HG03565 (cell line): ENCODE measurements at regions not wholly inside any gene's neighbourhood (a gene's known extent, or its start where the extent isn't known, plus 50 kb on each side); places are given as distances from the start of the nearest gene placed in this dataset.
"Not testable (repeated sequence)": the region's sequence is repeated elsewhere in the genome, so short reads cannot be mapped to it uniquely, and the experiment has no call there.

Experiments used
- ATAC-seq: cut with Tn5 transposase; IDR thresholded peaks from one replicate; pipeline ENCODE4 v1.9.1; 2021; ENCODE audit warnings: mild to moderate bottlenecking, moderate library complexity; ENCODE audit not compliant: unreplicated experiment

- no peak for ATAC-seq
Observed at GRCh38 chr5:148880197-148880596, 53.8 kb downstream of the ADRB2 start.

GRCh38 chr5:148880696-148881095, 54.3 kb downstream of the ADRB2 start:
- no peak for ATAC-seq

- no peak for ATAC-seq
Observed at GRCh38 chr5:148882332-148882731, 55.9 kb downstream of the ADRB2 start.

- no peak for ATAC-seq
Observed at GRCh38 chr5:148884339-148885020, 58.1 kb downstream of the ADRB2 start.

DNA sequence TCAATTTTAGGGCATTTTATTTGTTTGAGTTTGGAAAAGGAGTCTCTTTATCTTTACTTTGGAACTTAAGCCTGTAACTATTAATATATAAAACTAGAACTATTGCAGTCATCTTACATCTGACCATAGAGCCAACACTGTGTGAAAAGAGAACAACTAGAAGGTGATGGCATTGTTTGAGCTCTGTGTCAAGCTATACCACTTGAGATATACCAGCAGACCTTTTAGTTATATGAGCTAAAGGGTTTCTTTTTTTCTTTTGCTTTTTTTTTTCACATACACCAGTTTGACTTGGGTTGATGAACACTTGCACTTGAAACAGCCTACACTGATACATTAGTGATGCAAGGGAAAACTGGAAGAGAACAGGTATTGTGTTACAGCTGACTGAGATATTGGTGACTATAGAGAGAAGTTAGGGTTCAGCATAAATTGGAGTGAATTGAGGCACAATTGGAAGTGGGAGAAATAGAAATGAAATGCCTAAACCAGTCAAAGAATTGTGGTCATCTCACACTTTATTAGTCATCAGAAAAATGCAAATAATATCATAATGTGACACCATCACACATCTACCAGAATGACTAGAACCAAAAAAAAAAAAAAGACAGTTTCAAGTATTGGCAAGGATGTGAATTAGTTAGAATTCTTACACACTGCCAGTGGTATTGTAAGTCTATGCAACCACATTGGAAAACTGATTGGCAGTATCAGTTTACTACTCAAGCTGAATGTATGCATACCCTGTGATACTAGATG, 60.9 kb downstream of the ADRB2 start:
- peak; percentile 64 for ATAC-seq

GRCh38 chr5:148889936-148890335, 63.5 kb downstream of the ADRB2 start:
- not testable (repeated sequence) for ATAC-seq

DNA sequence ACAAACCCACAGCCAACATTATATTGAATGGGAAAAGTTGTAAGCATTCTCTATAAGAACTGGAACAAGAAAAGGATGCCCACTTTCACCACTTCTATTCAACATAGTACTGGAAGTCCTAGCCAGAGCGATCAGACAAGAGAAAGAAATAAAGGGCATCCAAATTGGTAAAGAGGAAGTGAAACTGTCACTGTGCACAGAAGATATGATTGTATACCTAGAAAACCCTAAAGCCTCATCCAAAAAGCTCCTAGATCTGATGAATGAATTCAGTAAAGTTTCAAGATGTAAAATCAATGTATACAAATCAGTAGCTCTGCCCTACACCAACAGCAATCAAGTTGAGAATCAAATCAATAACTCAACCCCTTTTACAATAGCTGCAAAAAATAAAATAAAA, 69.0 kb downstream of the ADRB2 start:
- not testable (repeated sequence) for ATAC-seq

DNA sequence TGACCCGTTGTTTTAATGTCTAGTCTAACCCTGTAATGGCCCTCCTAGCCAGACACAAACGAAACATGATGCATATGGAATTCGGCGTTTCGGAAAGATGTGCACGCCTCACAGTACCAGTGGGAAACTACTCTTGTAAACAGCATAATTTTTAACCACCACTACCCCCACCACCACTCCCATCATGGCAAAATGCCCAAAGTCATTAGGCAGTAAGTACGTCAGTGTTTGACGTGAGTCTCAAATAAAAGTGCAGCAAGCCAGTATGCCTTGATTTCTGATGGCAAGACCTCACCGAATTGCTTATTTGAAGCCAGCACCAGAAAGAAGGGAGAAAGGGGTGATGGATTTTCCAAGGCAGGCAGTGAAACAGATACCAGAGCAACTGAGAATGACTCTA, 71.4 kb downstream of the ADRB2 start:
- ATAC-seq, result no peak

- ATAC-seq, result no peak
Observed at GRCh38 chr5:148898413-148899075, 72.1 kb downstream of the ADRB2 start.

- no peak for ATAC-seq
Observed at GRCh38 chr5:148899993-148900392, 73.6 kb downstream of the ADRB2 start.

- no peak for ATAC-seq
Observed at GRCh38 chr5:148902478-148902877, 76.1 kb downstream of the ADRB2 start.

- ATAC-seq, result no peak
Observed at GRCh38 chr5:148903587-148903986, 77.2 kb downstream of the ADRB2 start.

GRCh38 chr5:148904440-148904839, 78.0 kb downstream of the ADRB2 start:
- no peak for ATAC-seq

GRCh38 chr5:148905541-148905940, 79.1 kb downstream of the ADRB2 start:
- no peak for ATAC-seq

- no peak for ATAC-seq
Observed at GRCh38 chr5:148906968-148907367, 80.6 kb downstream of the ADRB2 start.

GRCh38 chr5:148909040-148909439, 82.6 kb downstream of the ADRB2 start:
- ATAC-seq, result no peak

DNA sequence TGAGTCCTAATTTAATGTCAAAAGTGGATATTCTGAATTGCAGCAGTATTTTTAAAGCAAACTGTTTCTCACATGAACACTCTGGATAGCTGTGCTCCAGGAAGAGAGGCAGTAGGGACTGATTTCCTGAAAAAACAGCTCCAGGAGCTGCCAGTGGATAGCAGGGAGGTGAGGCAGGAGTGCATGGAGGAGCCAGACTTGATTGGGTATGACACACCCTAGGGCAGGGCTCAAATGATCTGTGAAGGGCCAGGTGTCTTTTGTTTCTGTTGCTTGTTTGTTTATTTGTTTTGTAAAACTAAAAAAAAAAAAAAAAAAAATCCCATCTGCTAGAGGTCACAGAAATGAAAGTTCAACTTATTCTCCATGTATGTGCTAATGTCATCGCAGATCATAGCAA, 83.4 kb downstream of the ADRB2 start:
- no peak for ATAC-seq

- no peak for ATAC-seq
Observed at GRCh38 chr5:148910216-148910615, 83.8 kb downstream of the ADRB2 start.

DNA sequence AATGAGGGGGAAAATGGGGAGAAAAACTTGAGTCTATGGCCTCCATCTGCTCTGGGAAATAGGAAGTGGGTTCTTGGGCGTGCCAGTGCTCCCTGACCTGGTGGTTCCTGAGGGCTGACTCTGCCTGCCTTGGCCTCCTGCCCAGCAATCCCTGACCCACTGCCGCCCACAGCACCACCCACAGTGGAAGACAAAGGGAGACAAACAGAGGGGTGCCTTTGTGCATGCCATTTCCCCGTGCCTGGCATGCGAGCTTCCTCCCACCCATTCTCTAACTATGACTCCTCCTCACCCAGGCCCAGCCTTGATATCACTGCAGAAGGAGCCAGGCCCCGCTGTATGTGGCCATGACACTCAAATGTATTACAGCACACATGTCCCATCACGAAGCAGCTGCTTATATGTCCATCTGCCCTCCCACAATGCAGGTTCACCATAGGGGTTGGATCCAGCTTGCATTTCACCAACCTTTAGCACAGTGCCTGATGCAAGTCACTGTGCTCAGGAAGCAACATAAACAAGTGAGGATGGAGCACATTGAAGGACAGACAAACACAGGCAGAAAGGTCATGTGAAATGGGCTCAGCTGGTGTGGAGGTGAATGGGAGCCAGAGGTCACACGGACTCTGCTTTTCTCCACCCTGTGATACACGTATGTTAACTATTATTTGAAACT, 84.4 kb downstream of the ADRB2 start:
- no peak for ATAC-seq

GRCh38 chr5:148911386-148911785, 85.0 kb downstream of the ADRB2 start:
- ATAC-seq, result no peak

- ATAC-seq, result no peak
Observed at GRCh38 chr5:148912146-148912545, 85.7 kb downstream of the ADRB2 start.
